ENCODE measurements at regions not wholly inside any gene's neighbourhood (a gene's known extent, or its start where the extent isn't known, plus 50 kb on each side); places are given as distances from the start of the nearest gene placed in this dataset.

GRCh38 chr5:40402007-40402364 lies 277.7 kb upstream of the PTGER4 start:
- TF ChIP-seq CTCF (IDR thresholded peaks at IDR 0.05; ENCODE audit: low read length) (no peak), EZH2 (optimal IDR thresholded peaks at IDR 0.05; ENCODE audit: low read depth, low read length) (no peak), EZH2phosphoT487 (IDR thresholded peaks at IDR 0.05; ENCODE audit: low read length) (no peak)

All from MM.1S (cell line).